ENCODE measurements at regions not wholly inside any gene's neighbourhood (a gene's known extent, or its start where the extent isn't known, plus 50 kb on each side); places are given as distances from the start of the nearest gene placed in this dataset.

DNA sequence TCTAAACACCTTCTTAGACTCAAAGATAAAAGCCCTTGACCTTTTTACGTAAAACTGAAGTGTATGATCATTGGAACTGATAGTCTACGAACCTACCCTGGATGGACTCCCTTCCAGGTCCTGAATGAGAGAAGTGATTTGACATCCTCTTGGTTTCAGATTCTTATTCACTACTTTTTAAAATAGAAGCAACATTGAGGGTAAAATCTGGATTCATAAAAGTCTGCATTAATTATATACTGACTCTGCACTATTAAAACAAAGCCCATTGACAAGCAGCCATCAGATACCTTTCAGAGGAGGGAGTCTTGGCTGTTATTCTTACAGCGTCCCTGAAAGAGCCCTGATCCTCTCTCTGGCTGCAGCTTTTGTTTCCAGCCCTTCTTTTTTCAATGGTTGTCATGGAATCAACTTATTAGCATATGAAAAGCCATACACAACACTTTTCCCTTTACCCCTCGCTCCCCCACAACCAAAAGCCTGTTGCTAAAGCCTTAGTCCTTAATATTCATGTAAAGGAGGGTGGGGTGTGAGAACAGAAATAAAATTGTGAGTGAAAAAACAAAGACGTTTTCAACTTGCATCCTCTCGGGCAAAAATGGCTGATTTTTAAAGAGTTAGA is 270.0 kb upstream of the MARCKS start:
- TF ChIP-seq FOXP2 (optimal IDR thresholded peaks at IDR 0.05; ENCODE audit: borderline replicate concordance, extremely low read depth, extremely low read length, insufficient read depth), result no peak
- no peak for TF ChIP-seq TAF1 (IDR thresholded peaks at IDR 0.05; ENCODE audit: borderline replicate concordance, insufficient read depth, low read length)
- TF ChIP-seq REST (IDR thresholded peaks at IDR 0.05; ENCODE audit: insufficient read depth in 1 of 2, low read depth in 2 of 2, low read length in 2 of 2), result no peak
- TF ChIP-seq SIN3A (IDR thresholded peaks at IDR 0.05; ENCODE audit: borderline replicate concordance, insufficient read depth, low read length), result no peak
- no peak for TF ChIP-seq POLR2AphosphoS5 (IDR thresholded peaks at IDR 0.05; ENCODE audit: low read depth, low read length)

DNA sequence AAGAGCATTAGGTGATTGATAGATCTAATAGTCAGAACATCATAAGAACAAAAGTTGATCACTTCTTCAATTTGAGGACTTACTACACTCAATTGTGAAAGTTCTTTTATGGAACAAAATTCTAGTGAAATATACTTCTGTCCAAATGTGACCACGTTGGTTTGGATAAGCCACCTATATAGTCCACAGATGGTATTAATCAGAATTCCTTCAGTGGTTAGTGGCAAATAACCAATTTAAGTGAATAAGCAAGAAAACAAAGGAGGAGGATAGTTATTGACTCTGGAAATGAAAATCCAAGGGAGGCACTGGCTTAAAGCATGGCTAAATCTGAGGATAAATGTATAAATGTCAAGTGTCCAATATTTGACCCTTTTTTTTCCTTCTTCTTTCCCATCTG is 268.5 kb upstream of the MARCKS start:
- TF ChIP-seq TAF1 (IDR thresholded peaks at IDR 0.05; ENCODE audit: borderline replicate concordance, insufficient read depth, low read length) (no peak), SIN3A (IDR thresholded peaks at IDR 0.05; ENCODE audit: borderline replicate concordance, insufficient read depth, low read length) (no peak)

DNA sequence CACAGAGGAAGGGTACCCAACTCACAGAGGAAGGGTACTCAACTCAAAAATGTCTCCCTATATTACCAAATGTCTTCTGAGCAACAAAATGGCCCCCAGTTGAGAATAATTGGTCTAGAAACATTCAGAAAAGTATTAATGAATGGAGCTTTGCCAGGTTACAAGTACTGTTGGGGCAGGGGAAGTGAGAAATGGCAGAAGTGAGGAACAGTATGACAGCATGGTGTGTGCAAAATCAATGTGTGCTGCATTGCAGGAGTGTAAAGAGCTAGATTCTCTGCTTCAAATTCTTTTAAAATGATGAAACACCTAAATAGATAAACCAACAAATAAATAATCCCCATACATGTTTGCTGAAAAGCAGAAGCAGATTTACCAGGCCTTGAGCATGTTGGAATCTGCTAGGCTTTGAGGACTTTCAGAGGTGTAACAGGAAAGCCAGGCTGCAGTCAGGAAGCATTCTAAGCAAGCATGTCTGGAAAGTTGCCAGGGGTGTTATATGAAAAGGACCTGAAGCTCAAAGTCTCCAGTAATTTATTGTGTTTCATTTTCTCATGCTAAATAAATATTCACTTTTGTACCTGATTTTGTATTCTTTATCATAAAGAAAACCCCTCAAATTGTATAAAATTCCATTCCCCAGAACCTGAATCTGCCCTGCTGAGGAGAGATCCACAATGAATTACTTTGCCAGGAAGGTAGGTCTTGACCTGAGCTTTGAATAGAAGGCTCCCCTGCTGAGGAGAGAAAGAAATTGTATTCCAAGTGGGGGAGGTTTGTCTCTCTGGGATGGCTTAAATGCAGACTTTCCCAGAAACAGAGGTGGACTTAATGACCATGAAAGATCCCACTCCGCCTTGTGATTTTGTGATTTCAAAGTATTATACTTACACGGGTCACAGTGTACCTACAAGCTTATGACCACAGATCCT is 265.0 kb upstream of the MARCKS start:
- TF ChIP-seq TAF1 (IDR thresholded peaks at IDR 0.05; ENCODE audit: borderline replicate concordance, insufficient read depth, low read length) (no peak), REST (IDR thresholded peaks at IDR 0.05; ENCODE audit: insufficient read depth in 1 of 2, low read depth in 2 of 2, low read length in 2 of 2) (no peak), SIN3A (IDR thresholded peaks at IDR 0.05; ENCODE audit: borderline replicate concordance, insufficient read depth, low read length) (no peak), POLR2AphosphoS5 (IDR thresholded peaks at IDR 0.05; ENCODE audit: low read depth, low read length) (no peak)

GRCh38 chr6:113594726-113595125 is 262.4 kb upstream of the MARCKS start:
- TF ChIP-seq POLR2AphosphoS5 (IDR thresholded peaks at IDR 0.05; ENCODE audit: low read depth, low read length), result no peak
- TF ChIP-seq TAF1 (IDR thresholded peaks at IDR 0.05; ENCODE audit: borderline replicate concordance, insufficient read depth, low read length), result no peak
- no peak for TF ChIP-seq SIN3A (IDR thresholded peaks at IDR 0.05; ENCODE audit: borderline replicate concordance, insufficient read depth, low read length)
- TF ChIP-seq FOXP2 (optimal IDR thresholded peaks at IDR 0.05; ENCODE audit: borderline replicate concordance, extremely low read depth, extremely low read length, insufficient read depth), result no peak
- TF ChIP-seq REST (IDR thresholded peaks at IDR 0.05; ENCODE audit: insufficient read depth in 1 of 2, low read depth in 2 of 2, low read length in 2 of 2), result no peak

- TF ChIP-seq FOXP2 (optimal IDR thresholded peaks at IDR 0.05; ENCODE audit: borderline replicate concordance, extremely low read depth, extremely low read length, insufficient read depth) (no peak), POLR2AphosphoS5 (IDR thresholded peaks at IDR 0.05; ENCODE audit: low read depth, low read length) (no peak), REST (IDR thresholded peaks at IDR 0.05; ENCODE audit: insufficient read depth in 1 of 2, low read depth in 2 of 2, low read length in 2 of 2) (no peak), SIN3A (IDR thresholded peaks at IDR 0.05; ENCODE audit: borderline replicate concordance, insufficient read depth, low read length) (no peak), TAF1 (IDR thresholded peaks at IDR 0.05; ENCODE audit: borderline replicate concordance, insufficient read depth, low read length) (no peak)
These were observed 261.2 kb upstream of the MARCKS start for GRCh38 chr6:113595911-113596376.
